Panc1 (cell line): ENCODE measurements at regions not wholly inside any gene's neighbourhood (a gene's known extent, or its start where the extent isn't known, plus 50 kb on each side); places are given as distances from the start of the nearest gene placed in this dataset.

Experiments used
- ATAC-seq: fragments of 200-7000 bp; cut with Tn5 transposase; 2 replicates; pipeline ENCODE4 v1.9.1; 2020; ENCODE audit warnings: mild to moderate bottlenecking, moderate library complexity
- BruUV-seq: library from RNA; stranded (reverse); fragments of 400-500 nt; replicated peaks from 2 replicates; lab custom pipeline; 2021; lab: Mats Ljungman, UMichigan
- CTCF ChIA-PET: fragments of 300-600 bp; sonication (Branson Sonifier 250); formaldehyde crosslinking; loops from one replicate; lab custom pipeline; 2022; ENCODE audit warnings: antibody characterized with exemption; lab: Charles Lee
- POLR2A ChIA-PET: fragments of 300-600 bp; sonication (Branson Sonifier 250); formaldehyde crosslinking; loops from one replicate; lab custom pipeline; 2022; ENCODE audit warnings: antibody characterized with exemption; lab: Charles Lee
- DNase-seq: peaks from one replicate; pipeline ENCODE4 v3.0.0-alpha.2; 2010; ENCODE audit warnings: low read depth, low spot score
- H3K27ac ChIP-seq: 2 replicates; pipeline ENCODE4 v1.5.1; 2011; ENCODE audit warnings: mild to moderate bottlenecking, low read length, inconsistent platforms
- H3K27me3 ChIP-seq: fragments of 200-500 bp; sonication (Bioruptor generic); 2 replicates; pipeline ENCODE4 v1.6.0; 2014; ENCODE audit warnings: low read length, inconsistent platforms; ENCODE audit not compliant: control insufficient read depth, insufficient read depth
- H3K36me3 ChIP-seq: fragments of 200-500 bp; sonication (Bioruptor generic); 2 replicates; pipeline ENCODE4 v1.5.1; 2014; ENCODE audit warnings: inconsistent platforms, mild to moderate bottlenecking, low read length, moderate library complexity; ENCODE audit not compliant: control insufficient read depth, insufficient read depth
- H3K4me1 ChIP-seq: 2 replicates; pipeline ENCODE4 v1.5.1; 2011; ENCODE audit warnings: inconsistent platforms, mild to moderate bottlenecking, low read length, moderate library complexity; ENCODE audit not compliant: control insufficient read depth, insufficient read depth
- H3K4me3 ChIP-seq, 2 experiments: 2 replicates each; pipeline ENCODE4 v1.5.1; 2011 to 2012; ENCODE audit warnings: low read depth in 2 of 2, low read length in 2 of 2, mild to moderate bottlenecking in 2 of 2, inconsistent platforms in 1 of 2, moderate library complexity in 1 of 2
- H3K9me3 ChIP-seq: fragments of 200-500 bp; sonication (Bioruptor generic); 2 replicates; pipeline ENCODE4 v1.5.1; 2014; ENCODE audit warnings: low read depth, mild to moderate bottlenecking, inconsistent platforms, low read length, moderate library complexity; ENCODE audit not compliant: control insufficient read depth, insufficient read depth
- CTCF ChIP-seq: fragments of 450-650 bp; IDR thresholded peaks from 2 replicates; pipeline ENCODE4 v1.5.1; 2017; ENCODE audit warnings: mild to moderate bottlenecking
- POLR2AphosphoS5 ChIP-seq: IDR thresholded peaks from 2 replicates; pipeline ENCODE4 v1.6.1; 2012; ENCODE audit warnings: mild to moderate bottlenecking, low read depth, low read length, moderate library complexity
- REST ChIP-seq, 2 experiments: IDR thresholded peaks; 2 replicates each; pipeline ENCODE4 v1.6.1; 2011 to 2012; ENCODE audit warnings: low read depth in 2 of 2, control low read depth in 1 of 2, low read length in 1 of 2, mild to moderate bottlenecking in 1 of 2, moderate library complexity in 1 of 2; ENCODE audit not compliant: insufficient read depth in 1 of 2
- SIN3A ChIP-seq: IDR thresholded peaks from 2 replicates; pipeline ENCODE4 v1.6.1; 2012; ENCODE audit warnings: low read depth, mild to moderate bottlenecking, low read length, moderate library complexity, borderline replicate concordance; ENCODE audit not compliant: insufficient read depth
- TCF7L2 ChIP-seq: IDR thresholded peaks from 2 replicates; pipeline ENCODE4 v1.6.1; 2011; ENCODE audit warnings: mild to moderate bottlenecking, low read depth, low read length, inconsistent platforms
- in situ Hi-C: cut with HindIII; loops from 2 replicates; pipeline ENCODE4 v1.10.0; 2016; ENCODE audit warnings: low sequenced_read_pairs, low pct_unique_long_range_greater_than_20kb
- intact Hi-C: fragments of 100-400 bp; cut with micrococcal nuclease; formaldehyde crosslinking; loops from one replicate; pipeline ENCODE4 v1.10.0; 2022; ENCODE audit not compliant: unreplicated experiment

GRCh38 chr2:183803596-183803995 is 679.4 kb downstream of the NUP35 start:
- TF ChIP-seq SIN3A (no peak), REST (IDR thresholded peaks at IDR 0.05; ENCODE audit: insufficient read depth in 1 of 2, low read depth in 2 of 2, low read length in 1 of 2) (no peak), POLR2AphosphoS5 (no peak), TCF7L2 (no peak), CTCF (no peak)
- ChIA-PET CTCF (no interaction called here), POLR2A (no interaction called here)
- Histone ChIP-seq H3K36me3 (no peaks in the 10 kb centered on the region), H3K27ac (no peak overlapping the region), H3K4me3 (no peak overlapping the region), H3K27me3 (no peaks in the 10 kb centered on the region), H3K4me1 (no peaks in the 10 kb centered on the region), H3K9me3 (0 out of 2 replicates have a peak, but pooled peaks cover 5% of the 10 kb centered on the region)
- DNase-seq (no peak), ATAC-seq (no peak)
- in situ Hi-C loops (no loop called here), intact Hi-C loops (no loop called here)
- BruUV-seq: no TSS peak

- H3K27ac ChIP-seq: no peak overlapping the region
- ATAC-seq (no peak), DNase-seq (no peak)
- BruUV-seq: no TSS peak
- intact Hi-C loops (no loop called here), in situ Hi-C loops (no loop called here)
- ChIA-PET POLR2A (interaction anchor here (0.5 kb wide), 1 partner anchor 107 kb away, joined by 3 read pairs; no protein-coding TSS in a partner anchor), CTCF (no interaction called here)
- H3K4me1 ChIP-seq: no peaks in the 10 kb centered on the region
- H3K4me3 ChIP-seq: no peak overlapping the region
- H3K27me3 ChIP-seq: no peaks in the 10 kb centered on the region
- H3K9me3 ChIP-seq: no peaks in the 10 kb centered on the region
- no peak for TF ChIP-seq REST (IDR thresholded peaks at IDR 0.05; ENCODE audit: insufficient read depth in 1 of 2, low read depth in 2 of 2, low read length in 1 of 2)
- no peak for TF ChIP-seq CTCF
- TF ChIP-seq SIN3A: no peak
- TF ChIP-seq TCF7L2: no peak
- no peak for TF ChIP-seq POLR2AphosphoS5
- no peaks in the 10 kb centered on the region for H3K36me3 ChIP-seq
These were observed 683.6 kb downstream of the NUP35 start for GRCh38 chr2:183807870-183808269.
